ENCODE measurements at regions not wholly inside any gene's neighbourhood (a gene's known extent, or its start where the extent isn't known, plus 50 kb on each side); places are given as distances from the start of the nearest gene placed in this dataset.
A peak's percentile ranks its signal among the peaks of the same experiment; 100 is the strongest.
"Not testable (repeated sequence)": the region's sequence is repeated elsewhere in the genome, so short reads cannot be mapped to it uniquely, and the experiment has no call there.

GRCh38 chrX:2554891-2555290 lies 54.1 kb upstream of the DHRSX start (continued):
- TF ChIP-seq ZNF462 (CRISPR knock-in tag; IDR thresholded peaks at IDR 0.05), result no peak
- TF ChIP-seq NANOG (IDR thresholded peaks at IDR 0.05; ENCODE audit: borderline replicate concordance), result no peak
- no peak for TF ChIP-seq ZNF114 (CRISPR knock-in tag; IDR thresholded peaks at IDR 0.05)

- Mint-ChIP-seq H3K36me3 (ENCODE audit: low read depth) (peaks cover 13% of the 10 kb centered on the region), H3K4me1 (peaks cover 23% of the 10 kb centered on the region)
- not testable (repeated sequence) for ATAC-seq
Measured at GRCh38 chrX:2554066-2554465, 53.3 kb upstream of the DHRSX start.

DNA sequence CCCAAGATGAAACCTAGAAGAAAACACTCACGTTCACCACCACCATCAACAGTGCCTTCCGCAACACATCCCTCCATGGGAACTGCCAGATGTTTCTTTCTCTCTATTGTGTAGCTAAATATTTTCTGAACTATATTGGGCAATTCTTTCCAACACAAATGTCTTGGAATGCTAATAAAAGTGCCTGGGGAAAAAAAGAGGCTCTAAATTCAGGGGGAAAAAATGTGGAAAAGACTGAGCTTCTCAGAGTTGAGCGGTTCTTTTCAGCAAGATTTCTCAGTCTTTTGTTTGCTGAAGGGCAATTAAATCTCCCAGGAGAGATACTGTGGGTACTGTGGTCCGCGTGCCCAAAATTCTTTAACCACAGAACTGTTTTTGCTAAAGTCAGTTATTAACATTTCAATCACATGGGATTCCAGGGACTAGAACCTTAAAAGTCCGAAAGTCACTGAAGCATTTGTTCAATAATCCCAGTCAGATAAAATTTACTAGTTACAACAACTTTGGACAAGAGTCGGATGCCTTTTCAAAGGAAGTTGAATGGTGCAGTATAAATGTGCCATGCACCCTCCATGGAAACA lies 51.9 kb upstream of the DHRSX start:
- Histone ChIP-seq H3K27me3 (ENCODE audit: insufficient read depth) (no peaks in the 10 kb centered on the region), H3K27ac (ENCODE audit: low read depth) (no peak overlapping the region; the same call in 1 of the 2 replicates), H3K79me2 (replicated peaks; ENCODE audit: insufficient read depth) (no peaks in the 10 kb centered on the region), H2AFZ (peak overlapping the region; percentile 60), H4K20me1 (replicated peaks; ENCODE audit: insufficient read depth) (no peaks in the 10 kb centered on the region), H3K36me3 (ENCODE audit: insufficient read depth) (no peaks in the 10 kb centered on the region), H3K4me3 (no peak overlapping the region), H3K9me2 (ENCODE audit: insufficient read depth) (peaks cover 12% of the 10 kb centered on the region; the same call in 1 of the 2 replicates), H3K4me2 (no peak overlapping the region), H3K4me1 (ENCODE audit: insufficient read depth) (peaks cover 37% of the 10 kb centered on the region), H3F3A (replicated peaks; ENCODE audit: low read depth) (0 out of 2 replicates have a peak, but pooled peaks cover 3% of the 10 kb centered on the region)
- ATAC-seq, result no peak
- Mint-ChIP-seq H3K4me1 (peaks cover 30% of the 10 kb centered on the region), H3K4me3 (no peak overlapping the region), H3K36me3 (ENCODE audit: low read depth) (peaks cover 17% of the 10 kb centered on the region), H3K27me3 (ENCODE audit: insufficient read depth, low read depth, poor library complexity) (peaks cover 6% of the 10 kb centered on the region), H3K9me3 (peaks cover 26% of the 10 kb centered on the region), H3K27ac (no peak overlapping the region)
- DNase-seq (ENCODE audit: low spot score), result no peak
- TF ChIP-seq REST (IDR thresholded peaks at IDR 0.05; ENCODE audit: unreplicated experiment), result no peak
- no peak for TF ChIP-seq EZH2 (IDR thresholded peaks at IDR 0.05; ENCODE audit: low read depth, unreplicated experiment)

More at GRCh38 chrX:2554066-2554465, 53.3 kb upstream of the DHRSX start:
- H3K27ac ChIP-seq (ENCODE audit: low read depth), result 0 out of 2 replicates have a peak overlapping the region, but pooled peaks have one; percentile 10
- H3K27me3 Mint-ChIP-seq (ENCODE audit: insufficient read depth, low read depth, poor library complexity); H3K79me2 ChIP-seq (replicated peaks; ENCODE audit: insufficient read depth); H3K4me3 Mint-ChIP-seq; H4K20me1 ChIP-seq (replicated peaks; ENCODE audit: insufficient read depth); H3F3A ChIP-seq (replicated peaks; ENCODE audit: low read depth); H3K36me3 ChIP-seq (ENCODE audit: insufficient read depth); H3K4me3 ChIP-seq; H3K4me2 ChIP-seq; H2AFZ ChIP-seq; H3K27ac Mint-ChIP-seq; H3K27me3 ChIP-seq (ENCODE audit: insufficient read depth): not testable (repeated sequence)
- peaks cover 30% of the 10 kb centered on the region for H3K4me1 ChIP-seq (ENCODE audit: insufficient read depth)
- peaks cover 15% of the 10 kb centered on the region; the same call in 1 of the 2 replicates for H3K9me2 ChIP-seq (ENCODE audit: insufficient read depth)
- peaks cover 23% of the 10 kb centered on the region for H3K9me3 Mint-ChIP-seq
- peak; percentile 34 for DNase-seq (ENCODE audit: low spot score)
